EH (cell line): ENCODE measurements at regions not wholly inside any gene's neighbourhood (a gene's known extent, or its start where the extent isn't known, plus 50 kb on each side); places are given as distances from the start of the nearest gene placed in this dataset.
"Not testable (repeated sequence)": the region's sequence is repeated elsewhere in the genome, so short reads cannot be mapped to it uniquely, and the experiment has no call there.

Experiments used
- DNase-seq: peaks from one replicate; pipeline ENCODE4 v3.0.0-alpha.2; 2015; ENCODE audit warnings: low read depth

GRCh38 chr3:147672436-147672835, 263.3 kb downstream of the ZIC1 start:
- no peak for DNase-seq

- no peak for DNase-seq
Measured at GRCh38 chr3:147675761-147676160, 266.6 kb downstream of the ZIC1 start.

GRCh38 chr3:147680837-147681483, 271.8 kb downstream of the ZIC1 start:
- no peak for DNase-seq

- DNase-seq = no peak
Measured at GRCh38 chr3:147688868-147689267, 279.7 kb downstream of the ZIC1 start.

GRCh38 chr3:147699175-147699838, 290.1 kb downstream of the ZIC1 start:
- DNase-seq = peak; percentile 67

GRCh38 chr3:147701195-147701594, 292.0 kb downstream of the ZIC1 start:
- peak; percentile 8 for DNase-seq

- peak; percentile 2 for DNase-seq
Measured at GRCh38 chr3:147702509-147702908, 293.3 kb downstream of the ZIC1 start.

GRCh38 chr3:147705651-147706051, 296.5 kb downstream of the ZIC1 start:
- DNase-seq = no peak

- DNase-seq = not testable (repeated sequence)
Measured at GRCh38 chr3:147710753-147711152, 301.6 kb downstream of the ZIC1 start.

- no peak for DNase-seq
Measured at GRCh38 chr3:147712357-147712756, 303.2 kb downstream of the ZIC1 start.

- DNase-seq = not testable (repeated sequence)
Measured at GRCh38 chr3:147712758-147713157, 303.6 kb downstream of the ZIC1 start.

- DNase-seq = no peak
Measured at GRCh38 chr3:147713234-147714133, 304.3 kb downstream of the ZIC1 start.

- no peak for DNase-seq
Measured at GRCh38 chr3:147729641-147730040, 320.5 kb downstream of the ZIC1 start.

GRCh38 chr3:147730284-147730683, 321.1 kb downstream of the ZIC1 start:
- DNase-seq = no peak

- DNase-seq = no peak
Measured at GRCh38 chr3:147733217-147733616, 324.1 kb downstream of the ZIC1 start.

GRCh38 chr3:147735616-147736015, 326.5 kb downstream of the ZIC1 start:
- DNase-seq = no peak

- DNase-seq = no peak
Measured at GRCh38 chr3:147736226-147736625, 327.1 kb downstream of the ZIC1 start.

GRCh38 chr3:147737376-147737775, 328.2 kb downstream of the ZIC1 start:
- DNase-seq = no peak

GRCh38 chr3:147740928-147741327, 331.8 kb downstream of the ZIC1 start:
- no peak for DNase-seq

- DNase-seq = no peak
Measured at GRCh38 chr3:147744967-147745366, 335.8 kb downstream of the ZIC1 start.

GRCh38 chr3:147755310-147755709, 346.1 kb downstream of the ZIC1 start:
- DNase-seq = no peak

- DNase-seq = no peak
Measured at GRCh38 chr3:147756476-147756875, 347.3 kb downstream of the ZIC1 start.

GRCh38 chr3:147757866-147758265, 348.7 kb downstream of the ZIC1 start:
- no peak for DNase-seq
